Neutrophil (primary cell): ENCODE measurements at regions not wholly inside any gene's neighbourhood (a gene's known extent, or its start where the extent isn't known, plus 50 kb on each side); places are given as distances from the start of the nearest gene placed in this dataset.
"Not testable (repeated sequence)": the region's sequence is repeated elsewhere in the genome, so short reads cannot be mapped to it uniquely, and the experiment has no call there.

Experiments used
- H3K27ac ChIP-seq: fragments of 200-600 bp; sonication (generic); 2 replicates; pipeline ENCODE4 v1.5.1; 2016; ENCODE audit warnings: mild to moderate bottlenecking, moderate library complexity
- H3K27me3 ChIP-seq: fragments of 200-600 bp; sonication (generic); 2 replicates; pipeline ENCODE4 v1.6.0; 2016; ENCODE audit warnings: mild to moderate bottlenecking
- H3K36me3 ChIP-seq: fragments of 200-600 bp; sonication (generic); 2 replicates; pipeline ENCODE4 v1.5.1; 2017
- H3K4me1 ChIP-seq, 2 experiments: fragments of 200-600 bp in 1 of 2; sonication (generic) in 1 of 2; 1 replicate in 1 of 2; 2 replicates in 1 of 2; pipeline versions ENCODE4 v1.5.1 to v1.6.1; 2013 to 2016; ENCODE audit warnings: low read depth in 1 of 2, low read length in 1 of 2, mild to moderate bottlenecking in 1 of 2, moderate library complexity in 1 of 2; ENCODE audit not compliant: control insufficient read depth in 1 of 2, insufficient read depth in 1 of 2
- H3K4me3 ChIP-seq, 2 experiments: fragments of 200-600 bp in 1 of 2; sonication (generic) in 1 of 2; 1 replicate in 1 of 2; 2 replicates in 1 of 2; pipeline ENCODE4 v1.5.1; 2013 to 2016; ENCODE audit warnings: low read depth in 1 of 2, low read length in 1 of 2, mild to moderate bottlenecking in 1 of 2, moderate library complexity in 1 of 2
- H3K9me3 ChIP-seq: fragments of 200-600 bp; sonication (generic); 2 replicates; pipeline ENCODE4 v1.5.1; 2016
- TF ChIP-seq, protein P1 (sequence below): fragments of 200-600 bp; sonication (generic); IDR thresholded peaks from 2 replicates; pipeline ENCODE4 v1.5.1; 2016; ENCODE audit warnings: antibody characterized with exemption

DNA sequence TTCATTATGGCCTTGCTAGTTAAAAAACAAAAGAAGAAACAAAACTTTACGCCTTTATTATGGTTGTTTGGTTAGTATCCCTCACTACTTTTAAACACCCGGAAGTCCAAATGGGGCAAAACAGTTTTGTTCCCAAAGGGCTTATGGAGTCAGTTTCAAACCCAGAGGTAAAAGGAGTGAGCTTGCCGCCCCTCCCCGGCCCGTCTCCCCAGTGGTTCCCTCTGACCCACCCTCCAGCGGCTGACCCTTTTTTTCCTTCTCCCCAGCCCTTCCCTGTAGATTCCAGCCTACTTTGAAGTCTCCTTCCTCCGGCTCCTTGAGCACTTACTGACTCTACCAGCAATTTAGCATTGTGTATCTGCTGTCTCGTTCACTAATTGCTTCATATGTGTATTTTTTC lies 209.2 kb downstream of the ICOS start:
- H3K27ac ChIP-seq, result no peak overlapping the region
- H3K27me3 ChIP-seq, result no peaks in the 10 kb centered on the region
- peak overlapping the region in 1 of 2 experiments; percentile 12 for H3K4me3 ChIP-seq
- H3K9me3 ChIP-seq, result no peaks in the 10 kb centered on the region
- H3K36me3 ChIP-seq, result no peaks in the 10 kb centered on the region
- peaks cover 6 to 9% of the 10 kb centered on the region in 2 experiments for H3K4me1 ChIP-seq
- TF ChIP-seq, protein P1, sequence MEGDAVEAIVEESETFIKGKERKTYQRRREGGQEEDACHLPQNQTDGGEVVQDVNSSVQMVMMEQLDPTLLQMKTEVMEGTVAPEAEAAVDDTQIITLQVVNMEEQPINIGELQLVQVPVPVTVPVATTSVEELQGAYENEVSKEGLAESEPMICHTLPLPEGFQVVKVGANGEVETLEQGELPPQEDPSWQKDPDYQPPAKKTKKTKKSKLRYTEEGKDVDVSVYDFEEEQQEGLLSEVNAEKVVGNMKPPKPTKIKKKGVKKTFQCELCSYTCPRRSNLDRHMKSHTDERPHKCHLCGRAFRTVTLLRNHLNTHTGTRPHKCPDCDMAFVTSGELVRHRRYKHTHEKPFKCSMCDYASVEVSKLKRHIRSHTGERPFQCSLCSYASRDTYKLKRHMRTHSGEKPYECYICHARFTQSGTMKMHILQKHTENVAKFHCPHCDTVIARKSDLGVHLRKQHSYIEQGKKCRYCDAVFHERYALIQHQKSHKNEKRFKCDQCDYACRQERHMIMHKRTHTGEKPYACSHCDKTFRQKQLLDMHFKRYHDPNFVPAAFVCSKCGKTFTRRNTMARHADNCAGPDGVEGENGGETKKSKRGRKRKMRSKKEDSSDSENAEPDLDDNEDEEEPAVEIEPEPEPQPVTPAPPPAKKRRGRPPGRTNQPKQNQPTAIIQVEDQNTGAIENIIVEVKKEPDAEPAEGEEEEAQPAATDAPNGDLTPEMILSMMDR, result no peak

DNA sequence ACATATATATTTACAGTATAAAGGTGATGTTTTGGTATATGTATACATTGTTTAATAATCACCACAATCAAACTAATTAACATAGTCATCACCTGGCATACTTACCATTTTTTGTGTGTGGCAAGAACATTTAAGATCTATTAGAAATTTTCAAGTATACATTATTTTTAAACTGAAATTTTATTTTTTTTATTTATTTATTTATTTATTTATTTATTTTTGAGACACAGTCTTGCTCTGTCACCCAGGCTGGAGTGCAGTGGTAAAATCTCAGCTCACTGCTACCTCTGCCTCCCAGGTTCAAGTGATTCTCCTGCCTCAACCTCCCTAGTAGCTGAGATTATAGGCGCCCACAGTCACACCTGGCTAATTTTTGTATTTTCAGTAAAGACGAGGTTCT lies 210.5 kb downstream of the ICOS start:
- not testable (repeated sequence) for H3K27me3 ChIP-seq, H3K9me3 ChIP-seq, H3K27ac ChIP-seq, H3K4me3 ChIP-seq, H3K36me3 ChIP-seq, H3K4me1 ChIP-seq

DNA sequence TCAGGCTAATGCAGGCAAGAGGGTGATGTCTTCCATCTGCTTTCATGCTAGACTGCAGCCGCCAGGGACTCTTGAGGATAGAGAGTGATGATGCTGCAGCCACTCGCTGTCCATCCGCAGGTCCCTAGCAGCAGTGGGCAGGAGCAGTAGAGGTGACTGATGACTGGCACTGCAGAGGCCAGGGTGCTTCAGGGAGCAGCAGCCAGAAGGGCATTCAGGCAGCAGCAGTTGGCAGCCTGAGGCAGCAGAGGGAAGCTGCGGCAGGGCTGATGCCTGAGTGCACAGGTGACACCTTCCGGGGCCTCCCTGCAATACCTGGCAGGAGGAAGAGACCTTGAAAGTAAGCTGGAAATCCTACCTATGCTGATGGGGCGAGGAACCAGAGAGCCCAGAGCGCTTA lies 214.2 kb downstream of the ICOS start:
- Histone ChIP-seq H3K4me3 (no peak overlapping the region), H3K27ac (no peak overlapping the region), H3K4me1 (peaks cover 1 to 3% of the 10 kb centered on the region in 2 experiments), H3K27me3 (no peaks in the 10 kb centered on the region), H3K9me3 (no peaks in the 10 kb centered on the region), H3K36me3 (no peaks in the 10 kb centered on the region)
- TF ChIP-seq, protein P1, result no peak

DNA sequence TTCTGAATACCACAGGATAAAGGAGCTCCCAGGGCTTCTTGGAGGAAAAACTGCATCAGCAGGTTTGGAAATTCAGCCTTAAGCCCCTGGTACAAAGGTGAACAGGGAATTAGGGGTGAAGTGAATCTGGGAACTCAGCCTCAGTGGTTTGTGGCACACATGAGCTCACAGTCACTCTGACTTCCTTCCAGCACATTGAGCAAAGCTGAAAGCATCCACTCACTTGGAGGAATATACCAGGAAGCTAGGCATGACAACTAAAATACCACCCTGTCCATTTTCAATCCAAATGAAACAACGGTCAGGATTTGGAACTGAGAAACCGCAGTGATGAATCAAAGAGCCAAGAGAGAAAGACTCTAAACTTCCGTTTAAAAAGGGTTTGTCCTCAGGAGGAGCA lies 216.1 kb downstream of the ICOS start:
- Histone ChIP-seq H3K9me3 (no peaks in the 10 kb centered on the region), H3K27me3 (no peaks in the 10 kb centered on the region), H3K4me3 (no peak overlapping the region), H3K36me3 (no peaks in the 10 kb centered on the region), H3K27ac (no peak overlapping the region), H3K4me1 (no peaks in the 10 kb centered on the region)
- TF ChIP-seq, protein P1, result no peak

DNA sequence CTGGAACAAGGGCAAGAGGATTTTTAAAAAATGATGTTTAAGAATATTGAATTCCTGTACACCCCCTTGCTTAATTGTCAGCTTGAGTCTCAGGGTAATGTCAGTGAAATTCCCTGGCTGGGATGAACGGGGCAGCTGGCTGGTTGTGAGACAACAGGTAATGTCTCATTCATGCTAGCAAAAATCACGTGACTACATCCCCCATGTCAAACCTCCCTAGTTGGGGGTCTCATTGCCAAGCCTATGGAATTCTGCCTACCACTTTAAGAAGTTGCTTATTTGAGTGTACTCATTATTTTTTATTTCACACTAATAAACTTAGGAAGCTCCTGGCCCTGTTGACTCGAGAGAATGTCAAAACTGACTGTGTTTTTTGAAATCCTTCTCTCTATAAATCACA lies 218.3 kb downstream of the ICOS start:
- H3K9me3 ChIP-seq, result no peaks in the 10 kb centered on the region
- H3K27me3 ChIP-seq, result no peaks in the 10 kb centered on the region
- H3K4me3 ChIP-seq, result no peak overlapping the region
- H3K27ac ChIP-seq, result no peak overlapping the region
- H3K4me1 ChIP-seq, result no peaks in the 10 kb centered on the region
- TF ChIP-seq, protein P1, result no peak
- H3K36me3 ChIP-seq, result no peaks in the 10 kb centered on the region

DNA sequence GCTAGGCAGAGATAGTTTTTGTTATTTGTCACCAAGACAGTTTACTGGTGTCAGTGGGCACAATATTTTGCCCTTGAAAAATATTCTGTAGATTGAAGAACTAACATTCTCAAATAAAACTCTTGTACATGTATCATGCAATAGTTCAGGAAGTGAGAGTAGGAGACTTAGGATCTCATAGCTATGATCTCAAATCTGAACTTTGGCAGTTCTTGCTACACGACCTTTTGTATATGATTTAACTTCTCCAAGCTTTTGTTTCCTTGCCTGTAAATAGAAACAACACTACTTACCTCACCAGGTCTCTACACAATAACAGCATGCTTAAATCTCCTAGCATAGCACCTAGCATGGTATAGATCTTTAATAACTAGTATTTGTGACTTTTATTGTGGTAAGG lies 219.9 kb downstream of the ICOS start:
- Histone ChIP-seq H3K27ac (no peak overlapping the region), H3K27me3 (no peaks in the 10 kb centered on the region), H3K36me3 (no peaks in the 10 kb centered on the region), H3K9me3 (no peaks in the 10 kb centered on the region), H3K4me1 (no peaks in the 10 kb centered on the region), H3K4me3 (no peak overlapping the region)
- TF ChIP-seq, protein P1, result no peak
